ENCODE measurements at regions not wholly inside any gene's neighbourhood (a gene's known extent, or its start where the extent isn't known, plus 50 kb on each side); places are given as distances from the start of the nearest gene placed in this dataset.
A peak's percentile ranks its signal among the peaks of the same experiment; 100 is the strongest.

GRCh38 chr2:228273159-228273558 lies 91.7 kb upstream of the SPHKAP start:
- DNase-seq = no peak

GRCh38 chr2:228269351-228269750 lies 87.9 kb upstream of the SPHKAP start:
- DNase-seq = no peak

GRCh38 chr2:228268756-228269155 lies 87.3 kb upstream of the SPHKAP start:
- DNase-seq = peak; percentile 92

- DNase-seq = peak; percentile 21
Observed at GRCh38 chr2:228268301-228268700, 86.8 kb upstream of the SPHKAP start.

GRCh38 chr2:228263156-228263555 lies 81.7 kb upstream of the SPHKAP start:
- DNase-seq = no peak

GRCh38 chr2:228261546-228261945 lies 80.1 kb upstream of the SPHKAP start:
- DNase-seq = no peak

GRCh38 chr2:228257379-228257778 lies 75.9 kb upstream of the SPHKAP start:
- no peak for DNase-seq

- DNase-seq = no peak
Observed at GRCh38 chr2:228253752-228254151, 72.3 kb upstream of the SPHKAP start.

- no peak for DNase-seq
Observed at GRCh38 chr2:228247335-228247734, 65.8 kb upstream of the SPHKAP start.

GRCh38 chr2:228245601-228246000 lies 64.1 kb upstream of the SPHKAP start:
- no peak for DNase-seq

GRCh38 chr2:228242591-228242990 lies 61.1 kb upstream of the SPHKAP start:
- DNase-seq = no peak

- DNase-seq = no peak
Observed at GRCh38 chr2:228239907-228240561, 58.5 kb upstream of the SPHKAP start.

GRCh38 chr2:228239207-228239906 lies 57.9 kb upstream of the SPHKAP start:
- no peak for DNase-seq

Measured in SHP77 treated with DMSO at 0.1 percent for 48 hours (cell line).